ENCODE measurements at regions not wholly inside any gene's neighbourhood (a gene's known extent, or its start where the extent isn't known, plus 50 kb on each side); places are given as distances from the start of the nearest gene placed in this dataset.

DNA sequence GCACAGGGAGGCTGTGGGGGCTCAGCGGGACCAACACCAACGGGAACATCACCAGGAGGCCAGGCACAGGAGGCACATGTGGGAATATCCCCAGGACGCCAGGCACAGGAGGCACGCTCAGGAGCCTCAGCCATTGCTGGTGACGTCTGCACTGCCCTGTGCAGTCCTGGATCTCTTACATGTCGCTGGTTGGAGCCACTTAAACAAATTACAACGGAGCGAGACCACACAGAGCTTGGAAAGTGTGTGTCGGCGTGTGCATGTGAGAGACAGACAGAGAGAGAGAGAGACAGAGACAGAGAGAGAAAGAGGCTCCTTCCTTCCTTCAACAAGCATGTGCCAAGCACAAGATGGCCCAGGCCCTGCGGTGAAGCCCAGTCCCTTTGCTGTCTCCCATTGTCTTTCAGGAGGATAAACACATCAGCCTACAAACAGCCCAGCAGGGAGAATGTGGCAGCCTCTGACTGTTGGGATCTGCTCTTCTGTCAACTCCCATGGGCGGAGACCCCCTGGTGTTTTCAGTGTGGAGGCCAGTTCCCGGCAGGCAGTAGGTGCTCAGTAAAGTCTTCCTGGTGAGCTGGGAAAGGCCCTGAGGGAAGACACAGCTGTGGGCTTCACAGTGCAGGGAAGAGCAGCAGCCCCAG, 112.7 kb upstream of the THBS2 start:
- H3K27ac ChIP-seq: no peak overlapping the region
- no peak for DNase-seq
- no peak overlapping the region for H3K4me3 ChIP-seq
- H3K9me3 ChIP-seq (ENCODE audit: insufficient read depth, low read depth): no peaks in the 10 kb centered on the region
- TF ChIP-seq, protein P1, sequence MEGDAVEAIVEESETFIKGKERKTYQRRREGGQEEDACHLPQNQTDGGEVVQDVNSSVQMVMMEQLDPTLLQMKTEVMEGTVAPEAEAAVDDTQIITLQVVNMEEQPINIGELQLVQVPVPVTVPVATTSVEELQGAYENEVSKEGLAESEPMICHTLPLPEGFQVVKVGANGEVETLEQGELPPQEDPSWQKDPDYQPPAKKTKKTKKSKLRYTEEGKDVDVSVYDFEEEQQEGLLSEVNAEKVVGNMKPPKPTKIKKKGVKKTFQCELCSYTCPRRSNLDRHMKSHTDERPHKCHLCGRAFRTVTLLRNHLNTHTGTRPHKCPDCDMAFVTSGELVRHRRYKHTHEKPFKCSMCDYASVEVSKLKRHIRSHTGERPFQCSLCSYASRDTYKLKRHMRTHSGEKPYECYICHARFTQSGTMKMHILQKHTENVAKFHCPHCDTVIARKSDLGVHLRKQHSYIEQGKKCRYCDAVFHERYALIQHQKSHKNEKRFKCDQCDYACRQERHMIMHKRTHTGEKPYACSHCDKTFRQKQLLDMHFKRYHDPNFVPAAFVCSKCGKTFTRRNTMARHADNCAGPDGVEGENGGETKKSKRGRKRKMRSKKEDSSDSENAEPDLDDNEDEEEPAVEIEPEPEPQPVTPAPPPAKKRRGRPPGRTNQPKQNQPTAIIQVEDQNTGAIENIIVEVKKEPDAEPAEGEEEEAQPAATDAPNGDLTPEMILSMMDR (conservative IDR thresholded peaks at IDR 0.05): no peak
- no peak for TF ChIP-seq EZH2 (IDR thresholded peaks at IDR 0.05; ENCODE audit: low read depth)
- ChIA-PET POLR2A (ENCODE audit: unreplicated experiment) (no interaction called here), CTCF (no interaction called here)
- H3K79me2 ChIP-seq (ENCODE audit: low read depth): no peaks in the 10 kb centered on the region
- no peaks in the 10 kb centered on the region for H3K9me2 ChIP-seq (ENCODE audit: insufficient read depth)
- intact Hi-C loops (cut with micrococcal nuclease; ENCODE audit: unreplicated experiment): no loop called here
- no TSS peak for BruUV-seq (replicated peaks)
- H2AFZ ChIP-seq: no peak overlapping the region
- H3K36me3 ChIP-seq (ENCODE audit: low read depth): no peaks in the 10 kb centered on the region
- H3K4me1 ChIP-seq (replicated peaks; ENCODE audit: insufficient read depth): no peaks in the 10 kb centered on the region
- no peaks in the 10 kb centered on the region for H3F3A ChIP-seq (ENCODE audit: insufficient read depth, low read depth)
- H3K27me3 ChIP-seq (ENCODE audit: insufficient read depth, low read depth): peaks cover 59% of the 10 kb centered on the region
- no peak overlapping the region for H3K4me2 ChIP-seq
- no peaks in the 10 kb centered on the region for H4K20me1 ChIP-seq (ENCODE audit: insufficient read depth)

DNA sequence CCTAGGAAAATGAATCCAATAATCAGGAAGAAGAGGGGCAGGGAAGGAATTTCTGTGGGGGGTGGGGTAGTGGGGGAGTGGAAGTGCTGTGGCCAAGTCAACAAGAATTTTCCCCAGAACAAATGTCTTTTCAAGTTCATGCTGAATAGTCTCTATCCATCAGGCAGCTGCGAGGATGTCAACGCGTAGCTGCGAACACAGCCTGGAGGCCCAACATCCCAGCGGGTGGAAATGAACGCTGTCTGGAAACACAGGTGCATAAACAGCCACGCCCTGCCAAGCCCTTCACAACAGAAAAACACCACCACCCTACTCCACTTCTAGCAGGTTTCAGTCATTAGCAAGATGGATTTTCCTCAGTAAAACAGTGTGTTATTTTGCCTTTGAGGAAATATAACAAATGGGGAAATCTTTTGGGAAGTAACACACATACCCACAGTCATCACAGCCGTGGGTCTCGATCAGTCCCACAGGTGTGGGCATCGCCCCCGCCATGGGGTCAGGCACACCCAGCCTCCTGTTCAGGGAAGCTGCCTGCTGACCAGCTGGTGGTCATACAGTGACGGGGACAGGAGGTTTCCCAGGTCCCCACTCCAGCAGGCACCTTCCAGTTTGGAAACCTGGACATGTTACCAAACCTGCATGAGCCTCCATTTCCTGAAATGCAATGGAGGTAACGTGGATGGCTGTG, 112.1 kb upstream of the THBS2 start:
- CTCF ChIA-PET: no interaction called here
- TF ChIP-seq EZH2 (IDR thresholded peaks at IDR 0.05; ENCODE audit: low read depth): no peak
- TF ChIP-seq, protein P1 (conservative IDR thresholded peaks at IDR 0.05): no peak
- Histone ChIP-seq H4K20me1 (ENCODE audit: insufficient read depth) (no peaks in the 10 kb centered on the region), H3K4me2 (no peak overlapping the region), H3K27me3 (ENCODE audit: insufficient read depth, low read depth) (peaks cover 59% of the 10 kb centered on the region), H3K4me3 (no peak overlapping the region), H3K27ac (no peak overlapping the region), H3K9me3 (ENCODE audit: insufficient read depth, low read depth) (no peaks in the 10 kb centered on the region), H3K36me3 (ENCODE audit: low read depth) (no peaks in the 10 kb centered on the region), H3K4me1 (replicated peaks; ENCODE audit: insufficient read depth) (no peaks in the 10 kb centered on the region), H3K79me2 (ENCODE audit: low read depth) (no peaks in the 10 kb centered on the region), H3F3A (ENCODE audit: insufficient read depth, low read depth) (no peaks in the 10 kb centered on the region), H2AFZ (no peak overlapping the region), H3K9me2 (ENCODE audit: insufficient read depth) (no peaks in the 10 kb centered on the region)
- intact Hi-C loops (cut with micrococcal nuclease; ENCODE audit: unreplicated experiment): no loop called here
- BruUV-seq (replicated peaks): no TSS peak
- POLR2A ChIA-PET (ENCODE audit: unreplicated experiment): no interaction called here
- DNase-seq: no peak

DNA sequence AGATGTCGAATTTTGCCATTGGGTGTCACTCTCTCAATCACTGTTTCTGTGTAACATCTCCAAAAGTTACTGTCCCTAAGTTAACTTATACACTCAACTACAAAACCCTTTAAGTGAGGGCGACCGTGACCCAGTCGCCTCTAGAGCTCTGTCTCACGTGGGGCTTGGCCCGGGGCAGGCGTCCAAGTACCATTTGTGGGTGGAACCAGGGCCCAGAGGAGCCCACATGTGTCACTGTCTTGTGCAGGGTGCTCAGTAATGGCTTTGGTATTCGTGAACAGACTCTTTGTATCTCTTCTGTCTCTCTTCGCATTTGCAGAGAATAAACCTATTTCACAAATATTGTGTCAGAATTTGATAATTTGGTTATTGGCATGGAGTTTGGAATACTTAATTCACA, 109.9 kb upstream of the THBS2 start:
- no peaks in the 10 kb centered on the region for H3K4me1 ChIP-seq (replicated peaks; ENCODE audit: insufficient read depth)
- ChIA-PET POLR2A (ENCODE audit: unreplicated experiment) (no interaction called here), CTCF (no interaction called here)
- no peak overlapping the region for H2AFZ ChIP-seq
- H3K27me3 ChIP-seq (ENCODE audit: insufficient read depth, low read depth): peaks cover 50% of the 10 kb centered on the region
- H3K79me2 ChIP-seq (ENCODE audit: low read depth): no peaks in the 10 kb centered on the region
- H3K4me3 ChIP-seq: no peak overlapping the region
- no peak for DNase-seq
- no peaks in the 10 kb centered on the region for H3K9me2 ChIP-seq (ENCODE audit: insufficient read depth)
- H3K36me3 ChIP-seq (ENCODE audit: low read depth): no peaks in the 10 kb centered on the region
- no peaks in the 10 kb centered on the region for H3K9me3 ChIP-seq (ENCODE audit: insufficient read depth, low read depth)
- H4K20me1 ChIP-seq (ENCODE audit: insufficient read depth): no peaks in the 10 kb centered on the region
- no peak overlapping the region for H3K27ac ChIP-seq
- no peaks in the 10 kb centered on the region for H3F3A ChIP-seq (ENCODE audit: insufficient read depth, low read depth)
- TF ChIP-seq, protein P1 (conservative IDR thresholded peaks at IDR 0.05): no peak
- no peak for TF ChIP-seq EZH2 (IDR thresholded peaks at IDR 0.05; ENCODE audit: low read depth)
- intact Hi-C loops (cut with micrococcal nuclease; ENCODE audit: unreplicated experiment): no loop called here
- H3K4me2 ChIP-seq: no peak overlapping the region
- no TSS peak for BruUV-seq (replicated peaks)
